ENCODE measurements at regions not wholly inside any gene's neighbourhood (a gene's known extent, or its start where the extent isn't known, plus 50 kb on each side); places are given as distances from the start of the nearest gene placed in this dataset.

DNA sequence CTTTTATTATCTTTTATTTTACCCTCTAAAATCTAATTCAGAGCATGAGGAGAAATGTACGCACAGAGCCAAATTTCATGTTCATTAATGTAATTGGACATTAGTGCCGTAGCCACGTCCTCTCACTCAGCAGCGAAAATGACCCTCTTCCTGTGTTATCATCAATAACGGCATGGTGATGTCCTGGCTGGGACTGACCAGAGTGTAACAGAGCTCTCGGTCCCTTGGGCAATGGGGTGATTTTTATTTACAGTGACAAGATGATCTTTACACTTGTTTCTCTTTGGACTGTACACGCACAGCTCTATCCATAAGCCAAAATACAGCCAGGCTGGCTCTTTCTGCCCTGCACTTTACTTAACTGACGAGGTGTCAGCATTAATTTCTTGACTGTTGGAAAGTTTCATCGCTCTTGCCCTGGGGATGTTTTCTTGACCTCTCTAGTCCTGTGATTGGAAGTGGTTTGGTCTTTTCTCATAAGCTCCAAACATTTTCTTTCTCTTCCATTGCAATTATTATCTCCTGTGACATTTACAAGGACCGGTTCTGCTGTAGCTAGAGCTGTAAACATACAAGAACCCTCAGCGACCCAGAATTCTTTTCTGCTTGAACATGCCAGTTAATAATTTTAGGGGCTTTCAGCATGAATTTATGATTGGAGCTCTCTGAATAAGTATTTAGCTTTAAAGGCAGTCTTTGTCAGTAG lies 308.0 kb upstream of the PIK3C3 start:
- DNase-seq, result no peak
- H3K27ac ChIP-seq, result no peak overlapping the region
- intact Hi-C loops (cut with DNase I), result no loop called here
- H3K27me3 ChIP-seq, result no peaks in the 10 kb centered on the region
- no peaks in the 10 kb centered on the region for H3K36me3 ChIP-seq
- no peak for TF ChIP-seq POLR2A (IDR thresholded peaks at IDR 0.05)
- TF ChIP-seq, protein P1, sequence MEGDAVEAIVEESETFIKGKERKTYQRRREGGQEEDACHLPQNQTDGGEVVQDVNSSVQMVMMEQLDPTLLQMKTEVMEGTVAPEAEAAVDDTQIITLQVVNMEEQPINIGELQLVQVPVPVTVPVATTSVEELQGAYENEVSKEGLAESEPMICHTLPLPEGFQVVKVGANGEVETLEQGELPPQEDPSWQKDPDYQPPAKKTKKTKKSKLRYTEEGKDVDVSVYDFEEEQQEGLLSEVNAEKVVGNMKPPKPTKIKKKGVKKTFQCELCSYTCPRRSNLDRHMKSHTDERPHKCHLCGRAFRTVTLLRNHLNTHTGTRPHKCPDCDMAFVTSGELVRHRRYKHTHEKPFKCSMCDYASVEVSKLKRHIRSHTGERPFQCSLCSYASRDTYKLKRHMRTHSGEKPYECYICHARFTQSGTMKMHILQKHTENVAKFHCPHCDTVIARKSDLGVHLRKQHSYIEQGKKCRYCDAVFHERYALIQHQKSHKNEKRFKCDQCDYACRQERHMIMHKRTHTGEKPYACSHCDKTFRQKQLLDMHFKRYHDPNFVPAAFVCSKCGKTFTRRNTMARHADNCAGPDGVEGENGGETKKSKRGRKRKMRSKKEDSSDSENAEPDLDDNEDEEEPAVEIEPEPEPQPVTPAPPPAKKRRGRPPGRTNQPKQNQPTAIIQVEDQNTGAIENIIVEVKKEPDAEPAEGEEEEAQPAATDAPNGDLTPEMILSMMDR (IDR thresholded peaks at IDR 0.05), result no peak
- TF ChIP-seq POLR2AphosphoS5 (IDR thresholded peaks at IDR 0.05), result no peak
- no peak for TF ChIP-seq EP300 (IDR thresholded peaks at IDR 0.05)
- H3K9me3 ChIP-seq, result no peaks in the 10 kb centered on the region
- WGBS, 2 donors, result 77 to 81% methylated on average over 11 of the region's 11 CpGs
- H3K4me3 ChIP-seq, result no peak overlapping the region
- H3K4me1 ChIP-seq, result no peaks in the 10 kb centered on the region

DNA sequence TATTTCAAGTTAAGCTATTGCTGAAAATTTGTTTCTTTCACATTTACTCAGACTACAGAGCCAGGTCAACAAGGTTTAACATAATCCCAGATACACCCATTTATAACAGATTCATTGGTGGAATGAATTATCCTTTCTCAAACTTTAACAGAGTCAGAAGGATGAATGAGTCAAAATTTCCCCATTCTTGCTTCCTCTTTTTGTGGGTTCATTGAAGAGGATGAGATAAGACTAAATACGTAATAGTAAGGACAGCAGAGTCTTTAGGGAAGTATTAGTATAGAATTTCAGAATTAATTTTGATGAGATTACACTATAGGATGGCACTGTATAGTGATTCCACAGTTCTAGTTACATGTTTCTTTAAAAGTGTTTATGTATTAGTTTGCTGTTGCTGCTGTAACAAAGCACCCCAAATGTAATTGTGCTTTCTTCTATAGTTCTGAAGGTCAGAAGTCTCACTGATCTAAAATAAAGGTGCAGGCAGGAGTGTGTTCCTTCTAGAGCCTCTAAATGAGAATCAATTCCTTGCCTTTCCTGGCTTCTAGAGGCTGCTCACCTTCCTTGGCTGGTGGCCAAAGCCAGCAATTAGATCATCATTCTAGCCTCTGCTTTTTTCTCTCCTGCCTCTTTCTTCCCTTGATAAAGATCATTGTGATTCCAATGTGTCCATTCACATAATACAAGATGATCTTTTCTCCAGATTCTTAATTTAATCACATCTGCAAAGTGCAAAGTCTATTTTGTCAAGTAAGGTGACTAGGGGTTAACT lies 309.3 kb upstream of the PIK3C3 start:
- intact Hi-C loops (cut with DNase I), result no loop called here
- TF ChIP-seq, protein P1 (IDR thresholded peaks at IDR 0.05), result no peak
- TF ChIP-seq EP300 (IDR thresholded peaks at IDR 0.05) (no peak), POLR2AphosphoS5 (IDR thresholded peaks at IDR 0.05) (no peak), POLR2A (IDR thresholded peaks at IDR 0.05) (no peak)
- DNase-seq, result no peak
- H3K4me1 ChIP-seq, result no peaks in the 10 kb centered on the region
- H3K27ac ChIP-seq, result no peak overlapping the region
- no peaks in the 10 kb centered on the region for H3K36me3 ChIP-seq
- no peaks in the 10 kb centered on the region for H3K9me3 ChIP-seq
- no peak overlapping the region for H3K4me3 ChIP-seq
- no peaks in the 10 kb centered on the region for H3K27me3 ChIP-seq
- 32 to 91% methylated on average over 1 of the region's 1 CpG for WGBS, 2 donors

DNA sequence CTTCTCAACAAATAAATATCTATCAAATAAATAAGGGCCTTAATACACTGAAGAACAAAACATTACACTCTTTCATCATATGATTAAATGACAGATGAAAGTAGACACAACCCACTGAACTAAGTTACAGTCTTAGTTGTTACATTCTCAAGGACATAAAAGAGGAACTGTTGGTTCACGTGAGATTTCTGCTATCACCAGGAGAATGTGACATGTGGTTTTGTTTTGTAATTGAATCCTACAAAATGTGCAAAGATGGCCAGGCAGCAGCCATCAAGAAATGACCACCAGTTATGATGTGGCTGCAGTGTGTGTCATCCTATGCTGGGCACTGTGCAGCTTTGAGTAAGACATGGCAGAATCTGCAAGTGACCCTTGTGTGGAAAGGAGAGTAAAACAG lies 310.6 kb upstream of the PIK3C3 start:
- no peaks in the 10 kb centered on the region for H3K4me1 ChIP-seq
- H3K36me3 ChIP-seq, result no peaks in the 10 kb centered on the region
- TF ChIP-seq, protein P1 (IDR thresholded peaks at IDR 0.05), result no peak
- TF ChIP-seq EP300 (IDR thresholded peaks at IDR 0.05) (no peak), POLR2AphosphoS5 (IDR thresholded peaks at IDR 0.05) (no peak), POLR2A (IDR thresholded peaks at IDR 0.05) (no peak)
- H3K4me3 ChIP-seq, result no peak overlapping the region
- WGBS, 2 donors, result 49 to 80% methylated on average over 1 of the region's 1 CpG
- no peaks in the 10 kb centered on the region for H3K27me3 ChIP-seq
- DNase-seq, result no peak
- no peaks in the 10 kb centered on the region for H3K9me3 ChIP-seq
- intact Hi-C loops (cut with DNase I), result no loop called here
- H3K27ac ChIP-seq, result no peak overlapping the region

DNA sequence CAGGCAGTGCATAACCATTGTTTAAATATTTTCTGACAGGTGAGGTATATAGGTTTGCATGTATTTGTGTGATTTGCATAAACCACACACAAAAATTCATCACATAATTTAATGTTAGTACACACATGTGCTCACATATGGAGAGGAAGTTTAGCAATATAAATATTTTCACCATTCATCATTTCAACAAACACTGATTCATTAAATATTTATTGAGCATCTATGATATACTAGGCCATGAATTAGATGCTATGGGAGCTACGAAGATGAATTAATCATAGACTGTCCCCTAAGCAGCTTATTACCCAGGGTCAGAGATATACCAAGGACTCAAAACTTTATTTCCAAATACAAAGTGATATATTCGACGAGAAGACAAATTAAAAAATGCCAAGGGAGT lies 311.6 kb upstream of the PIK3C3 start:
- TF ChIP-seq POLR2AphosphoS5 (IDR thresholded peaks at IDR 0.05), result no peak
- no peak for TF ChIP-seq EP300 (IDR thresholded peaks at IDR 0.05)
- TF ChIP-seq POLR2A (IDR thresholded peaks at IDR 0.05), result no peak
- TF ChIP-seq, protein P1 (IDR thresholded peaks at IDR 0.05), result no peak
- Histone ChIP-seq H3K36me3 (no peaks in the 10 kb centered on the region), H3K27ac (no peak overlapping the region), H3K4me3 (no peak overlapping the region), H3K27me3 (no peaks in the 10 kb centered on the region), H3K9me3 (no peaks in the 10 kb centered on the region), H3K4me1 (no peaks in the 10 kb centered on the region)
- no peak for DNase-seq
- 80 to 82% methylated on average over 3 of the region's 3 CpGs for WGBS, 2 donors
- intact Hi-C loops (cut with DNase I), result no loop called here

All from sigmoid colon (tissue), 6 donors.